Tibial nerve (tissue), 4 donors: ENCODE measurements at regions not wholly inside any gene's neighbourhood (a gene's known extent, or its start where the extent isn't known, plus 50 kb on each side); places are given as distances from the start of the nearest gene placed in this dataset.

ENCODE experiments used
- DNase-seq, 2 donors: peaks; one replicate each; pipeline ENCODE4 v3.0.0-alpha.2; 2019; ENCODE audit warnings: low spot score in 2 of 2
- H3K27ac ChIP-seq, 4 donors: fragments of 200-600 bp; sonication (generic) in 3 of 4; one replicate each; pipeline ENCODE4 v1.5.1; 2017 to 2019; ENCODE audit warnings: mild to moderate bottlenecking in 1 of 4
- H3K27me3 ChIP-seq, 2 donors: fragments of 200-600 bp; sonication (generic) in 1 of 2; one replicate each; pipeline versions ENCODE4 v1.5.1 to v1.6.0; 2017 to 2019
- H3K36me3 ChIP-seq, 3 donors: fragments of 200-600 bp; sonication (generic); one replicate each; pipeline ENCODE4 v1.5.1; 2018 to 2019
- H3K4me1 ChIP-seq, 4 donors: fragments of 200-600 bp; sonication (generic) in 3 of 4; one replicate each; pipeline ENCODE4 v1.5.1; 2017 to 2019
- H3K4me3 ChIP-seq, 4 donors: fragments of 200-600 bp; sonication (generic) in 3 of 4; one replicate each; pipeline ENCODE4 v1.5.1; 2017 to 2019; ENCODE audit warnings: mild to moderate bottlenecking in 1 of 4, moderate library complexity in 1 of 4
- H3K9me3 ChIP-seq, 4 donors: fragments of 200-600 bp; sonication (generic) in 3 of 4; one replicate each; pipeline ENCODE4 v1.5.1; 2017 to 2019
- CTCF ChIP-seq, 5 experiments: fragments of 200-600 bp in 3 of 5; fragments of 450-650 bp in 2 of 5; sonication (generic) in 3 of 5; IDR thresholded peaks; one replicate each; pipeline ENCODE4 v1.5.1; 2016 to 2019; ENCODE audit warnings: antibody characterized with exemption in 5 of 5, mild to moderate bottlenecking in 3 of 5, moderate library complexity in 2 of 5
- EP300 ChIP-seq, 2 donors: sonication (generic); formaldehyde crosslinking; IDR thresholded peaks; one replicate each; pipeline ENCODE4 v1.6.1; 2017; ENCODE audit warnings: antibody characterized with exemption in 2 of 2, mild to moderate bottlenecking in 1 of 2
- POLR2A ChIP-seq, 2 donors: fragments of 450-650 bp; IDR thresholded peaks; one replicate each; pipeline ENCODE4 v1.6.1; 2017; ENCODE audit warnings: antibody characterized with exemption in 2 of 2, mild to moderate bottlenecking in 2 of 2, moderate library complexity in 2 of 2
- WGBS, 2 donors: methylation state at CpG; one replicate each; pipeline ENCODE4 v1.1.5; 2018; 5-methylcytosine and 5-hydroxymethylcytosine counted together

GRCh38 chr5:89260254-89260653 is 377.3 kb upstream of the MEF2C start:
- no peak for TF ChIP-seq EP300 (IDR thresholded peaks at IDR 0.05)
- no peak for TF ChIP-seq CTCF (IDR thresholded peaks at IDR 0.05)
- no peak for TF ChIP-seq POLR2A (IDR thresholded peaks at IDR 0.05)
- H3K4me1 ChIP-seq: no peaks in the 10 kb centered on the region
- no peaks in the 10 kb centered on the region for H3K27me3 ChIP-seq
- no peak overlapping the region for H3K27ac ChIP-seq
- 83 to 85% methylated on average over 3 of the region's 3 CpGs for WGBS, 2 donors
- DNase-seq: no peak
- no peaks in the 10 kb centered on the region for H3K36me3 ChIP-seq
- no peak overlapping the region for H3K4me3 ChIP-seq
- H3K9me3 ChIP-seq: peaks cover 0 to 4% (median 0%) of the 10 kb centered on the region in 4 donors

GRCh38 chr5:89255845-89256463 is 373.0 kb upstream of the MEF2C start:
- no peak for DNase-seq
- H3K27me3 ChIP-seq: no peaks in the 10 kb centered on the region
- no peaks in the 10 kb centered on the region for H3K36me3 ChIP-seq
- no peak overlapping the region for H3K27ac ChIP-seq
- no peaks in the 10 kb centered on the region for H3K4me1 ChIP-seq
- TF ChIP-seq POLR2A (IDR thresholded peaks at IDR 0.05): no peak
- TF ChIP-seq CTCF (IDR thresholded peaks at IDR 0.05): no peak
- TF ChIP-seq EP300 (IDR thresholded peaks at IDR 0.05): no peak
- peaks cover 0 to 4% (median 0%) of the 10 kb centered on the region in 4 donors for H3K9me3 ChIP-seq
- no peak overlapping the region for H3K4me3 ChIP-seq
- 89 to 91% methylated on average over 5 of the region's 5 CpGs for WGBS, 2 donors

GRCh38 chr5:89253666-89254352 is 370.8 kb upstream of the MEF2C start:
- Histone ChIP-seq H3K27me3 (no peaks in the 10 kb centered on the region), H3K36me3 (no peaks in the 10 kb centered on the region), H3K9me3 (peaks cover 0 to 4% (median 0%) of the 10 kb centered on the region in 4 donors), H3K4me1 (no peaks in the 10 kb centered on the region), H3K27ac (no peak overlapping the region), H3K4me3 (no peak overlapping the region)
- no peak for DNase-seq
- 64 to 69% methylated on average over 5 of the region's 5 CpGs for WGBS, 2 donors
- TF ChIP-seq CTCF (IDR thresholded peaks at IDR 0.05) (no peak), EP300 (IDR thresholded peaks at IDR 0.05) (no peak), POLR2A (IDR thresholded peaks at IDR 0.05) (no peak)

GRCh38 chr5:89246864-89247263 is 363.9 kb upstream of the MEF2C start:
- H3K27ac ChIP-seq: no peak overlapping the region
- no peak for DNase-seq
- WGBS, 2 donors: 96% methylated on average over 1 of the region's 1 CpG
- H3K9me3 ChIP-seq: no peaks in the 10 kb centered on the region
- H3K4me1 ChIP-seq: no peaks in the 10 kb centered on the region
- H3K36me3 ChIP-seq: no peaks in the 10 kb centered on the region
- no peaks in the 10 kb centered on the region for H3K27me3 ChIP-seq
- no peak for TF ChIP-seq EP300 (IDR thresholded peaks at IDR 0.05)
- no peak for TF ChIP-seq POLR2A (IDR thresholded peaks at IDR 0.05)
- TF ChIP-seq CTCF (IDR thresholded peaks at IDR 0.05): no peak
- no peak overlapping the region for H3K4me3 ChIP-seq

GRCh38 chr5:89246252-89246651 is 363.3 kb upstream of the MEF2C start:
- no peaks in the 10 kb centered on the region for H3K9me3 ChIP-seq
- H3K27ac ChIP-seq: no peak overlapping the region
- no peak for DNase-seq
- no peak overlapping the region for H3K4me3 ChIP-seq
- H3K27me3 ChIP-seq: no peaks in the 10 kb centered on the region
- TF ChIP-seq EP300 (IDR thresholded peaks at IDR 0.05) (no peak), CTCF (IDR thresholded peaks at IDR 0.05) (no peak), POLR2A (IDR thresholded peaks at IDR 0.05) (no peak)
- H3K4me1 ChIP-seq: no peaks in the 10 kb centered on the region
- WGBS, 2 donors: 80 to 82% methylated on average over 3 of the region's 3 CpGs
- H3K36me3 ChIP-seq: no peaks in the 10 kb centered on the region
